GM12878 (cell line): ENCODE measurements at regions not wholly inside any gene's neighbourhood (a gene's known extent, or its start where the extent isn't known, plus 50 kb on each side); places are given as distances from the start of the nearest gene placed in this dataset.

ENCODE experiments used
- ATF3 ChIP-seq: IDR thresholded peaks from 2 replicates; pipeline ENCODE4 v1.6.1; 2011; ENCODE audit warnings: low read depth, mild to moderate bottlenecking, low read length, moderate library complexity, borderline replicate concordance; ENCODE audit errors: extremely low read depth
- CBFB ChIP-seq: IDR thresholded peaks from 2 replicates; pipeline ENCODE4 v1.6.1; 2016; ENCODE audit warnings: antibody characterized with exemption, low read depth
- CTCF ChIP-seq, 3 experiments: IDR thresholded peaks in 2 of 3; conservative IDR thresholded peaks in 1 of 3; 2 replicates each; pipeline ENCODE4 v1.5.1; 2011; ENCODE audit warnings: low read depth in 3 of 3, low read length in 3 of 3, mild to moderate bottlenecking in 3 of 3, control low read depth in 2 of 3, moderate library complexity in 2 of 3, inconsistent platforms in 1 of 3, mixed read lengths in 1 of 3; ENCODE audit not compliant: control insufficient read depth in 2 of 3, insufficient read depth in 1 of 3; ENCODE audit errors: extremely low read depth in 1 of 3
- E2F8 ChIP-seq: fragments of 450-650 bp; IDR thresholded peaks from 2 replicates; pipeline ENCODE4 v1.6.1; 2018; ENCODE audit warnings: mild to moderate bottlenecking, low read depth, moderate library complexity; ENCODE audit not compliant: partially characterized antibody
- EZH2 ChIP-seq: IDR thresholded peaks from 2 replicates; pipeline ENCODE4 v1.6.1; 2012; ENCODE audit warnings: low read depth, mild to moderate bottlenecking, control low read depth, inconsistent platforms, low read length, borderline replicate concordance; ENCODE audit not compliant: control insufficient read depth
- FOS ChIP-seq: IDR thresholded peaks from 3 replicates; pipeline ENCODE4 v1.6.1; 2011; ENCODE audit warnings: borderline replicate concordance; ENCODE audit not compliant: insufficient read length; ENCODE audit errors: extremely low read depth
- MEF2A ChIP-seq: IDR thresholded peaks from 2 replicates; pipeline ENCODE4 v1.6.1; 2011; ENCODE audit warnings: low read depth, mild to moderate bottlenecking, low read length, moderate library complexity; ENCODE audit not compliant: insufficient read depth
- NR2F1 ChIP-seq: fragments of 450-650 bp; conservative IDR thresholded peaks from 2 replicates; pipeline ENCODE4 v1.6.1; 2017; ENCODE audit warnings: mild to moderate bottlenecking

- TF ChIP-seq EZH2 (no peak), ATF3 (no peak), FOS (no peak), E2F8 (no peak), CBFB (no peak), NR2F1 (no peak), CTCF (IDR thresholded peaks at IDR 0.05 in 2 of 3, conservative IDR thresholded peaks at IDR 0.05 in 1 of 3; ENCODE audit: control insufficient read depth in 2 of 3, extremely low read depth in 1 of 3, insufficient read depth in 1 of 3, low read depth in 3 of 3, low read length in 3 of 3) (no peak), MEF2A (no peak)
Measured at GRCh38 chr2:22942441-22942840, 442.5 kb upstream of the KLHL29 start.
